Jurkat, Clone E6-1 (cell line): ENCODE measurements at regions not wholly inside any gene's neighbourhood (a gene's known extent, or its start where the extent isn't known, plus 50 kb on each side); places are given as distances from the start of the nearest gene placed in this dataset.
A peak's percentile ranks its signal among the peaks of the same experiment; 100 is the strongest.

ENCODE experiments used
- DNase-seq: peaks from one replicate; pipeline ENCODE4 v3.0.0-alpha.2; 2011; ENCODE audit warnings: low read depth, low spot score
- H3K4me3 ChIP-seq: 2 replicates; pipeline ENCODE4 v1.5.1; 2011; ENCODE audit warnings: mild to moderate bottlenecking, low read length, control low read depth, moderate library complexity

- DNase-seq = no peak
- H3K4me3 ChIP-seq = no peak overlapping the region
These were observed 85.1 kb downstream of the TMEM30B start for GRCh38 chr14:61196034-61196433.

GRCh38 chr14:61193476-61193875, 87.7 kb downstream of the TMEM30B start:
- no peak overlapping the region for H3K4me3 ChIP-seq
- DNase-seq = no peak

- no peak for DNase-seq
- no peak overlapping the region for H3K4me3 ChIP-seq
These were observed 88.1 kb downstream of the TMEM30B start for GRCh38 chr14:61192989-61193388.

GRCh38 chr14:61191733-61192132, 89.4 kb downstream of the TMEM30B start:
- no peak for DNase-seq
- H3K4me3 ChIP-seq = no peak overlapping the region

- H3K4me3 ChIP-seq = no peak overlapping the region
- no peak for DNase-seq
These were observed 90.8 kb downstream of the TMEM30B start for GRCh38 chr14:61190341-61190740.

- DNase-seq = no peak
- H3K4me3 ChIP-seq = no peak overlapping the region
These were observed 91.9 kb downstream of the TMEM30B start for GRCh38 chr14:61188978-61189808.

- no peak for DNase-seq
- no peak overlapping the region for H3K4me3 ChIP-seq
These were observed 92.9 kb downstream of the TMEM30B start for GRCh38 chr14:61188196-61188595.

GRCh38 chr14:61187196-61187905, 93.8 kb downstream of the TMEM30B start:
- no peak overlapping the region for H3K4me3 ChIP-seq
- no peak for DNase-seq

GRCh38 chr14:61186341-61187195, 94.6 kb downstream of the TMEM30B start:
- DNase-seq = no peak
- no peak overlapping the region for H3K4me3 ChIP-seq

- DNase-seq = no peak
- no peak overlapping the region for H3K4me3 ChIP-seq
These were observed 95.6 kb downstream of the TMEM30B start for GRCh38 chr14:61185534-61185933.

- DNase-seq = no peak
- H3K4me3 ChIP-seq = no peak overlapping the region
These were observed 97.0 kb downstream of the TMEM30B start for GRCh38 chr14:61184112-61184511.

GRCh38 chr14:61183196-61183885, 97.8 kb downstream of the TMEM30B start:
- peak; percentile 75 for DNase-seq

GRCh38 chr14:61179796-61180398, 101.2 kb downstream of the TMEM30B start:
- H3K4me3 ChIP-seq = no peak overlapping the region
- DNase-seq = no peak

More at GRCh38 chr14:61183196-61183885, 97.8 kb downstream of the TMEM30B start:
- no peak overlapping the region for H3K4me3 ChIP-seq

GRCh38 chr14:61179061-61179690, 102.0 kb downstream of the TMEM30B start:
- H3K4me3 ChIP-seq = no peak overlapping the region
- no peak for DNase-seq

GRCh38 chr14:61178226-61179060, 102.7 kb downstream of the TMEM30B start:
- peak; percentile 29 for DNase-seq
- H3K4me3 ChIP-seq = no peak overlapping the region

GRCh38 chr14:61177279-61178225, 103.6 kb downstream of the TMEM30B start:
- no peak for DNase-seq
- no peak overlapping the region for H3K4me3 ChIP-seq
